T-helper 17 cell (primary cell): ENCODE measurements at regions not wholly inside any gene's neighbourhood (a gene's known extent, or its start where the extent isn't known, plus 50 kb on each side); places are given as distances from the start of the nearest gene placed in this dataset.
"Not testable (repeated sequence)": the region's sequence is repeated elsewhere in the genome, so short reads cannot be mapped to it uniquely, and the experiment has no call there.

Source experiments
- ATAC-seq: fragments of 150-1000 bp; cut with Tn5 transposase; 2 replicates; pipeline ENCODE4 v1.10.0; 2021; ENCODE audit warnings: mild to moderate bottlenecking, moderate library complexity
- DNase-seq, 3 donors: peaks; one replicate each; pipeline versions ENCODE4 v3.0.0 to v3.0.0-alpha.2; 2020 to 2021
- H3K9me3 ChIP-seq: one replicate; pipeline ENCODE4 v1.7.0; 2013; ENCODE audit warnings: low read length, mild to moderate bottlenecking; ENCODE audit not compliant: control insufficient read depth, poor library complexity, severe bottlenecking
- H3K27ac Mint-ChIP-seq: one replicate; pipeline ENCODE4 v1.8.0; 2022; ENCODE audit warnings: mild to moderate bottlenecking, moderate library complexity, mixed read lengths
- H3K27me3 Mint-ChIP-seq: one replicate; pipeline ENCODE4 v1.8.0; 2022; ENCODE audit warnings: mixed read lengths
- H3K36me3 Mint-ChIP-seq: one replicate; pipeline ENCODE4 v1.8.0; 2022; ENCODE audit warnings: low read depth, mixed read lengths
- H3K4me1 Mint-ChIP-seq: one replicate; pipeline ENCODE4 v1.8.0; 2022; ENCODE audit warnings: mild to moderate bottlenecking, mixed read lengths
- H3K4me3 Mint-ChIP-seq: one replicate; pipeline ENCODE4 v1.8.0; 2022; ENCODE audit warnings: mild to moderate bottlenecking, moderate library complexity, mixed read lengths

- ATAC-seq: no peak
- H3K27me3 Mint-ChIP-seq: peaks cover 79% of the 10 kb centered on the region
- H3K9me3 ChIP-seq: no peaks in the 10 kb centered on the region
These were observed 111.7 kb upstream of the ATP5MC3 start for GRCh38 chr2:175293195-175293594.

DNA sequence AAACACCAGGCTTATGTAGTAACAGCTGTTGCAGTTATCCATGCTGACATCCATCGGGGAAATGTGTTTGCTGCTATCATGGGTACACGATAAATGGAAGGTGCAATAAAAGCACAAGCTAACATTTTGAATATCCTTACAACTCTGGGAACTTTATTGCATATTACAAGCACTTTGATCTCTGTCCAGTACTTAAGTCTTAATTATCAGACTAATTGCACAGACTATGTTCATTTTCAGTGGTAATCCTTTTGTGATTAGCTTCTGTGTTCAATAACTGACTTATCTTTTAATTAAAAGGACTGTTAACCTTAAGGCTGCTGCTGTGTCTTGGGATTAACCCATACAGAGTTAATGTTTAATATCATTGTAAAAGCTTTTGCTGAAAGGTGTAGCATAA lies 101.4 kb upstream of the ATP5MC3 start:
- Mint-ChIP-seq H3K4me3 (no peak overlapping the region), H3K27me3 (peaks cover 21% of the 10 kb centered on the region), H3K27ac (no peak overlapping the region), H3K4me1 (no peaks in the 10 kb centered on the region), H3K36me3 (no peaks in the 10 kb centered on the region)
- DNase-seq: no peak
- ATAC-seq: no peak
- H3K9me3 ChIP-seq: no peaks in the 10 kb centered on the region

More at GRCh38 chr2:175293195-175293594, 111.7 kb upstream of the ATP5MC3 start:
- DNase-seq: no peak
- peaks cover 6% of the 10 kb centered on the region for H3K36me3 Mint-ChIP-seq
- H3K4me3 Mint-ChIP-seq: no peak overlapping the region
- H3K4me1 Mint-ChIP-seq: peaks cover 2% of the 10 kb centered on the region
- no peak overlapping the region for H3K27ac Mint-ChIP-seq

DNA sequence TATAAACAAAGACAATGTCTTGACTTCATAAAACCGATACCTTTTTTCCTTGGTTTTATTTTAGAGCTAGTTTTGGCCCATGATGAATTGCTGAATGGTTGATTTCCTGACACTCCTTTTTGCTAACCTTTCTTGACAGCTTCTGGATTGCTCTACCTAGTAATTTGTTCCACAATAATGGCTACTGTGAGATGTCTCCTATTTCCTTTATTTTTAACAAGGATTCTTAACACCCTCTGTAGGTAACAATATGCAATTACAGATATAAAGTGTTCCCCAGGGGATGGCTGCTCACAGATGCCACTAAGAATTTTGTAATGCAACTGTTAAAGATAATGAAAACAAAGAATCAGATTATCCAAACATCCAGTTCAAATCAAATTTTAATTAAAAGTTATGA lies 100.8 kb upstream of the ATP5MC3 start:
- no peak overlapping the region for H3K4me3 Mint-ChIP-seq
- no peak overlapping the region for H3K27ac Mint-ChIP-seq
- H3K4me1 Mint-ChIP-seq: no peaks in the 10 kb centered on the region
- H3K9me3 ChIP-seq: no peaks in the 10 kb centered on the region
- peaks cover 20% of the 10 kb centered on the region for H3K27me3 Mint-ChIP-seq
- no peaks in the 10 kb centered on the region for H3K36me3 Mint-ChIP-seq
- no peak for DNase-seq
- no peak for ATAC-seq

DNA sequence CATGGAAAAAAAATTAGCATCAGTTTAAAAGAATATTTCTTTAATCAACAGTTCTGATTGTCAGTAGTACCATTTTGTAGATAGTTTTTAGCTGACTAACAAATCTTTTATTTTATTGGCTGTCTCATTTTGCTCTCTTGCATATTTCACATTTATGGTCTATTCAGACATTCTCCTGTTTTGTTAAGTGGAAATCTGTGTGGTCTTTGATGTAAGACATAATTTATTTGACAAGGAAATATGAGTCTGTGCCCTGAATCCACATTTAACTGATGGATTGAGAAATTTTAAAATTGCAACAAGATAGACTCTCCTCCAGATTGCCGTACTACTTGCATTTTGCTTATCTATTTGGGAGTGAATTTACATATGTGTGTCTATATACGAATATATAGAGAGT lies 96.3 kb upstream of the ATP5MC3 start:
- ATAC-seq (no peak), DNase-seq (no peak)
- Mint-ChIP-seq H3K4me3 (no peak overlapping the region), H3K36me3 (no peaks in the 10 kb centered on the region), H3K4me1 (no peaks in the 10 kb centered on the region), H3K27me3 (peaks cover 19% of the 10 kb centered on the region), H3K27ac (no peak overlapping the region)
- H3K9me3 ChIP-seq: no peaks in the 10 kb centered on the region

DNA sequence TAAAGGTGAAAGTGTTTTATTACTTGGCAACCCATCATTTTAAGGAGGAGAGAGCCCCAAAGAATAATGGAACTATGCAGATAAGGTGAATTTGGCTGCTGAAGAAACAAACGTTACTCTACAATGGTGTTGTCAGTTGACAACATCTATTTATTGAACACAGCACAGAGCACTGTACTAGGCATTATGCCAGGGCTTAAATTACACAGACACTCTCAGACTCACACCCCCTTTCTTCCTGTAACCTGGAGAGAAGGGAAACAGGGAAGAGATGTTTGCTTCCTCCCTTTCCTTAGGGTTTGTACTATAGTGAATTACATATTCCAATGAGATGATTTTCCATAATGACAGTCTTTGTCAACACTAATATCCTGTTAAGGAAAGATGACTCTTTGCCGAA lies 94.0 kb upstream of the ATP5MC3 start:
- DNase-seq (no peak), ATAC-seq (no peak)
- Mint-ChIP-seq H3K27ac (no peak overlapping the region), H3K4me1 (no peaks in the 10 kb centered on the region), H3K4me3 (no peak overlapping the region), H3K27me3 (peaks cover 37% of the 10 kb centered on the region), H3K36me3 (no peaks in the 10 kb centered on the region)
- H3K9me3 ChIP-seq: no peaks in the 10 kb centered on the region

DNA sequence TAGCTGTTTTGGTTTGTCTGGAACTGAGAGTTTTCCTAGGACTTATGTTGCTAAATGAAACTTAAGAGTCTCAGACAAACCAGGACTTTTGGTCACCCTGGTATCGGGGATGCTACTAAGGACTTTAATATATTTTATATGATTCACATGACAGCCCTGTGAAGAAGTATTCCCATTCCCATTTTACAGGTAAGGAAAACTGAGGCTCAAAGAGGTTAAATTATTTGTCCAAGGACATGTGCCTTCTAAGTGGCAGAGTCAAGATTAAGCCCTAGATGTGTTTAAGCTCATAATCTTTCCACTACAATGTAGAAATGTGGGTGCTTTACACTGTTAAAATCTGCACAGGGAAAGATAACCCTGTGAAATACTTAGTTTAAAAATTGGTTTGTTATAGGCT lies 77.7 kb upstream of the ATP5MC3 start:
- H3K9me3 ChIP-seq: no peaks in the 10 kb centered on the region
- Mint-ChIP-seq H3K4me3 (no peak overlapping the region), H3K36me3 (no peaks in the 10 kb centered on the region), H3K27me3 (peaks cover 26% of the 10 kb centered on the region), H3K27ac (no peak overlapping the region), H3K4me1 (no peaks in the 10 kb centered on the region)
- ATAC-seq (no peak), DNase-seq (no peak)

DNA sequence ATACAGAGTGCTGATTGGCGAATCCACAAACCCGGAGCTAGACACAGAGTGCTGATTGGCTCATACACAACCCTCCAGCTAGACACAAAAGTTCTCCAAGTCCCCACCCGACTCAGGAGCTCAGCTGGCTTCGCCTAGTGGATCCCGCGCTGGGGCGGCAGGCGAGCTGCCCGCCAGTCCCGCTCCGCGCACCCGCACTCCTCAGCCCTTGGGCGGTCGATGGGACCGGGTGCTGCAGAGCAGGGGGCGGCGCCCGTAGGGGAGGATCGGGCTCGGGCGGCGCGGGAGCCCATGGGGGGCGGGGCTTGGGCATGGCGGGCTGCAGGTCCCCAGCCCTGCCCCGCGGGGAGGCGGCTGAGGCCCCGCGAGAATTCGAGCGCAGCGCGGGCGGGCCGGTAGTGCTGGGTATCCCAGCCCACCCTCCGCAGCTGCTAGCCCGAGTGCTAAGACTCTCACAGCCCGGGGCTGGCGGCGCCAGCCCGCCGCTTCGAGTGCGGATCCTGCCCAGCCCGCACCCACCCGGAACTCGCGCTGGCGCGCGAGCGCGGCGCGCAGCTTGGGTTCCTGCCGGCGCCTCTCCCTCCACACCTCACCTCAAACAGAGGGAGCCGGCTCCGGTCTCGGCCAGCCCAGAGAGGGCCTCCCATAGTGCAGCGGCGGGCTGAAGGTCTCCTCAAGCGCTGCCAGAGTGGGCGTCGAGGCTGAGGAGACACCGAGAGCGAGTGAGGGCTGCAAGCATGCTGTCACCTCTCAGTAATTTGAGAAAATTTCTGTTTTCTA lies 75.5 kb upstream of the ATP5MC3 start:
- H3K36me3 Mint-ChIP-seq: no peaks in the 10 kb centered on the region
- H3K27me3 Mint-ChIP-seq: peaks cover 42% of the 10 kb centered on the region
- no peak overlapping the region for H3K27ac Mint-ChIP-seq
- H3K4me3 Mint-ChIP-seq: no peak overlapping the region
- H3K4me1 Mint-ChIP-seq: peaks cover 2% of the 10 kb centered on the region
- H3K9me3 ChIP-seq: no peaks in the 10 kb centered on the region
- ATAC-seq (no peak), DNase-seq (no peak)

GRCh38 chr2:175256391-175256790 lies 74.9 kb upstream of the ATP5MC3 start:
- DNase-seq, H3K4me1 Mint-ChIP-seq, H3K4me3 Mint-ChIP-seq, H3K9me3 ChIP-seq, ATAC-seq, H3K27ac Mint-ChIP-seq, H3K36me3 Mint-ChIP-seq: not testable (repeated sequence)
- H3K27me3 Mint-ChIP-seq: peaks cover 36% of the 10 kb centered on the region

DNA sequence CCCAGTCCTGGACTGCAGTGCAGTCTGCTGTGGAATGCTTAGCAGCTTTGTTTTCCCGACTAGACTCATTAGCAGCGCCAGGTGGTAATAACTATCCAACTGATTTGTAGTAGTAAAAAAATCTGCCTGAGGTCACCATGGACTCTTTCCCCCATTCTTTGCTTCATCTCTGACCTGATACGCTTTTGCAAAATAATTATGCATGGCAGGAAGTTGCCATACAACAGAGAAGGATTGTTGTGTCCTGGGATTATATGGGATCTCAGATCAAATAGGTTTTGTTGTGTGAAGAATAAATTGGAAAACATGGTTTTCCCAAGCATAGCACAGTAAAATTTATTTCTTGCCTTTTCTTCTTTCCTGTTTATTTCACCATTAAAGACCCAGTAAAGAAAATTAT lies 72.4 kb upstream of the ATP5MC3 start:
- Mint-ChIP-seq H3K27ac (no peak overlapping the region), H3K4me1 (peaks cover 2% of the 10 kb centered on the region), H3K36me3 (no peaks in the 10 kb centered on the region), H3K27me3 (peaks cover 32% of the 10 kb centered on the region), H3K4me3 (no peak overlapping the region)
- no peaks in the 10 kb centered on the region for H3K9me3 ChIP-seq
- DNase-seq (no peak), ATAC-seq (no peak)

- Mint-ChIP-seq H3K36me3 (no peaks in the 10 kb centered on the region), H3K4me1 (peaks cover 2% of the 10 kb centered on the region), H3K27me3 (peaks cover 34% of the 10 kb centered on the region), H3K27ac (no peak overlapping the region), H3K4me3 (no peak overlapping the region)
- ATAC-seq (no peak), DNase-seq (no peak)
- H3K9me3 ChIP-seq: no peaks in the 10 kb centered on the region
These were observed 70.0 kb upstream of the ATP5MC3 start for GRCh38 chr2:175251425-175252041.

DNA sequence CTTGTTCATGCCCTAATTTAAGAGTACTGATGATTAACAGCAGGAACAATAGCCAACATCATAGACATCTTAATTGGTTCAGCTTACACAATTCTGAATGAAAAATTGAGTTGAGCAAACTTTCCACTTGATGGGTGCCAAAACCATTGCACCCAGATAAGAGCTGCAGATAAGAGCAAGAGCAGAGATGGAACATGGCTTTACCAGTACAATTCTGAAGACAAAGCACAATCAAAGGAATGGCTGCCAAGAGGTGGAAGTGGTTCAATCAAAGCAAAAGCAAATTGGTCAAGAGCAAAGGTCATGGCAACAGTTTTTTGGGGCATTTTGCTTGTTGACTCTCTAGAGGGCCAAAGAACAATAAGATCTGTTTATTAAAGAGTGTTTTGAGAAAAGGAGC lies 65.6 kb upstream of the ATP5MC3 start:
- DNase-seq (no peak), ATAC-seq (no peak)
- H3K27ac Mint-ChIP-seq: no peak overlapping the region
- no peaks in the 10 kb centered on the region for H3K36me3 Mint-ChIP-seq
- H3K4me3 Mint-ChIP-seq: no peak overlapping the region
- no peaks in the 10 kb centered on the region for H3K9me3 ChIP-seq
- peaks cover 16% of the 10 kb centered on the region for H3K27me3 Mint-ChIP-seq
- H3K4me1 Mint-ChIP-seq: no peaks in the 10 kb centered on the region

- Mint-ChIP-seq H3K4me1 (no peaks in the 10 kb centered on the region), H3K36me3 (no peaks in the 10 kb centered on the region), H3K4me3 (no peak overlapping the region), H3K27me3 (peaks cover 22% of the 10 kb centered on the region), H3K27ac (no peak overlapping the region)
- no peak for ATAC-seq
- no peak for DNase-seq
- no peaks in the 10 kb centered on the region for H3K9me3 ChIP-seq
These were observed 63.2 kb upstream of the ATP5MC3 start for GRCh38 chr2:175244697-175245096.

DNA sequence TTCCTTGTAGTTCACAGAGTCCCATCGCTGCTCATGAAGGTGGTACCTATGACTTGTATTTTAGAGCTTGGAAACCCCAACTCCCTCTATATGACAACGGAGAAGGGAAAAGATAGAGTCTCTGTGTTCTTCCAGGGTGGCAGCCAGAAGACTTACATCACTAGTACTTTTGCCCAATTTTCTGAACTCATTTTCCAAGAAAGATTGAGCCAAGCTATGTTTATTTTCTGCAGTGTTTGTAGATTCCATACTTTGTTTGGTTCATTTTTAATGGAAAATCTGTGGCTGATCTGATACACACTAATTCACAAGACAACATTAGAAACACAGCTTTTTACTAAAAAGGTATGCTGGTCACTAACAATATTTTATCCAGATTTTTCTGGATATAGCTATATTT lies 60.2 kb upstream of the ATP5MC3 start:
- H3K4me1 Mint-ChIP-seq: no peaks in the 10 kb centered on the region
- DNase-seq (no peak), ATAC-seq (no peak)
- H3K36me3 Mint-ChIP-seq: no peaks in the 10 kb centered on the region
- H3K27me3 Mint-ChIP-seq: peaks cover 19% of the 10 kb centered on the region
- no peak overlapping the region for H3K27ac Mint-ChIP-seq
- no peak overlapping the region for H3K4me3 Mint-ChIP-seq
- no peaks in the 10 kb centered on the region for H3K9me3 ChIP-seq

GRCh38 chr2:175240033-175240432 lies 58.5 kb upstream of the ATP5MC3 start:
- H3K36me3 Mint-ChIP-seq, ATAC-seq, H3K9me3 ChIP-seq, DNase-seq, H3K4me3 Mint-ChIP-seq, H3K27ac Mint-ChIP-seq, H3K4me1 Mint-ChIP-seq: not testable (repeated sequence)
- peaks cover 19% of the 10 kb centered on the region for H3K27me3 Mint-ChIP-seq
